ENCODE measurements at regions not wholly inside any gene's neighbourhood (a gene's known extent, or its start where the extent isn't known, plus 50 kb on each side); places are given as distances from the start of the nearest gene placed in this dataset.

- TF ChIP-seq CTCF (IDR thresholded peaks at IDR 0.05 in 4 of 5, conservative IDR thresholded peaks at IDR 0.05 in 1 of 5) (no peak), POLR2A (IDR thresholded peaks at IDR 0.05) (no peak)
Observed at GRCh38 chr4:74621616-74622015, 172.7 kb downstream of the BTC start.
